ENCODE measurements at regions not wholly inside any gene's neighbourhood (a gene's known extent, or its start where the extent isn't known, plus 50 kb on each side); places are given as distances from the start of the nearest gene placed in this dataset.

DNA sequence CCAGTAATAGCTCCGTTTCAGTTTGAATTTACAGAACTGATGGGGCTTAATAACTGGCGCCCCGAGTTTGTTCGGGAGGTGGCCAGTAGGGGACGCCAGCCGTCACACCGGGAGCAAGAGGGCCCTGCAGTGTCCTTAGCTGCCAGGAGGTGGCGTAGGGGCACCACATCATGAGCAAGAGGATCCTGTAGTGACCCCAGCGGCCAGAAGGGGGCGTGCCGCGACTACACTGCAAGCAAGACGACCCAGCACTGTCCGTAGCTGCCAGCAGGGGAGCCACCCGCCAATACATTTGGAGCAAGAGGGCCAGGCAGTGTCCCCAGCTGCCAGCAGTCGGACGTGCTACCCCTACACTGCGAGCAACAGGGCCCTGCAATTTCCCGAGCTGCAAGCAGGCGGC, 663.7 kb upstream of the B3GAT1 start:
- DNase-seq: peak in 4 of 5 donors; percentile 44 to 66 (median 48)
- Histone ChIP-seq H3K27me3 (no peaks in the 10 kb centered on the region), H3K4me1 (ENCODE audit: insufficient read depth) (no peaks in the 10 kb centered on the region), H3K9me3 (no peaks in the 10 kb centered on the region), H3K4me3 (no peak overlapping the region), H3K27ac (no peak overlapping the region), H3K36me3 (no peaks in the 10 kb centered on the region)
- TF ChIP-seq, protein P1, sequence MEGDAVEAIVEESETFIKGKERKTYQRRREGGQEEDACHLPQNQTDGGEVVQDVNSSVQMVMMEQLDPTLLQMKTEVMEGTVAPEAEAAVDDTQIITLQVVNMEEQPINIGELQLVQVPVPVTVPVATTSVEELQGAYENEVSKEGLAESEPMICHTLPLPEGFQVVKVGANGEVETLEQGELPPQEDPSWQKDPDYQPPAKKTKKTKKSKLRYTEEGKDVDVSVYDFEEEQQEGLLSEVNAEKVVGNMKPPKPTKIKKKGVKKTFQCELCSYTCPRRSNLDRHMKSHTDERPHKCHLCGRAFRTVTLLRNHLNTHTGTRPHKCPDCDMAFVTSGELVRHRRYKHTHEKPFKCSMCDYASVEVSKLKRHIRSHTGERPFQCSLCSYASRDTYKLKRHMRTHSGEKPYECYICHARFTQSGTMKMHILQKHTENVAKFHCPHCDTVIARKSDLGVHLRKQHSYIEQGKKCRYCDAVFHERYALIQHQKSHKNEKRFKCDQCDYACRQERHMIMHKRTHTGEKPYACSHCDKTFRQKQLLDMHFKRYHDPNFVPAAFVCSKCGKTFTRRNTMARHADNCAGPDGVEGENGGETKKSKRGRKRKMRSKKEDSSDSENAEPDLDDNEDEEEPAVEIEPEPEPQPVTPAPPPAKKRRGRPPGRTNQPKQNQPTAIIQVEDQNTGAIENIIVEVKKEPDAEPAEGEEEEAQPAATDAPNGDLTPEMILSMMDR (IDR thresholded peaks at IDR 0.05): peak in 1 of 3 donors; percentile 17
- TF ChIP-seq EP300 (IDR thresholded peaks at IDR 0.05): no peak
- intact Hi-C loops (cut with DNase I): no loop called here
- 57 to 75% (median 71%) methylated on average over 16 to 20 of the region's 20 CpGs for WGBS, 3 donors

DNA sequence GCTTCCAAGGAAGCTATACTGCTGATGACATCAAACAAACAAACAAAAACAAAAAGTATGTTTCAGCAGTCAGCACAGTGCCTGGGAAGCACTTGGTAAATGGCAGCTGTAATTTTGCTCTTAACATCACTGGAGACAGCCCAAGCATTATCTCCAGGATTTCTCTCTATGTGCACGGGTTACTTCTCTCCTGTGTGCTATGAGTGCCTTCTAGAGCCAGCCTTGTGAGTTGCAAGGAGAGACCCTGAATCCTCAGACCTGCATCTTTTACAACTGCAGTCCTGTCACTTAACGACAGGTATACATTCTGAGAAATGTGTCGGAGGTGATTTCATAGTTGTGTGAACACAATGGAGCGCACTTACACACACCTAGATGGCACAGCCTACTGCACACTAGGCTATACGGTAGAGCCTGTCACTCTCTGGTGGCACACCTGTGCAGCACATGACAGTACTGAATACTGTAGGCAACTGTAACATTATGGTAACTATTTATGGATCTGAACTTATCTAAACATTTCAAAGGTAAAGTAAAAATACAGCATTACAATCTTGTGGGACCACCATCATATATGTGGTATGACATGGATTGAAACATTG, 662.5 kb upstream of the B3GAT1 start:
- Histone ChIP-seq H3K9me3 (no peaks in the 10 kb centered on the region), H3K27ac (no peak overlapping the region), H3K4me1 (ENCODE audit: insufficient read depth) (no peaks in the 10 kb centered on the region), H3K27me3 (no peaks in the 10 kb centered on the region), H3K36me3 (no peaks in the 10 kb centered on the region), H3K4me3 (no peak overlapping the region)
- intact Hi-C loops (cut with DNase I): no loop called here
- TF ChIP-seq POLR2A (IDR thresholded peaks at IDR 0.05) (no peak), EP300 (IDR thresholded peaks at IDR 0.05) (no peak)
- TF ChIP-seq, protein P1 (IDR thresholded peaks at IDR 0.05): no peak
- no peak for DNase-seq
- WGBS, 3 donors: 73 to 80% (median 76%) methylated on average over 5 of the region's 5 CpGs

DNA sequence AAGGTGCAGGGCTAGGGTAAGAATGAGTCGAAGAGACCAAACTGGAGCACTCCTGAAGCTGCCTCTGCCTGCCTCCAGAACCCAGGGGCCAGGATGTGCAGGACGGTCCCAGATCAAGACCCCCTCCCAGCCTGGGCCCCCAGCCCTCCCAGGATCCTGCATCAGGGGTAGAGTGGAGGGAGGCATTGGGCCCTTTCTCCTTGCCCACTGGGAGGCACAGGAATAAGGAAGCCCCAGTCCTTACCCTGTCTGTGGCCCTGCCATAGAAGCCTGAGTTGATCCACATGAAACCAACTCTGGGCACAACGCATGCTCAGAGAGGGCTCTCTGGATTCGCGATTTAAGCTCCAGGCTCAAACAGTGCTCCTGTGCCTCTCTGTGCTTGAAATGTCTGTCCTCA, 661.8 kb upstream of the B3GAT1 start:
- intact Hi-C loops (cut with DNase I): no loop called here
- no peaks in the 10 kb centered on the region for H3K36me3 ChIP-seq
- no peaks in the 10 kb centered on the region for H3K4me1 ChIP-seq (ENCODE audit: insufficient read depth)
- no peak overlapping the region for H3K4me3 ChIP-seq
- no peaks in the 10 kb centered on the region for H3K27me3 ChIP-seq
- TF ChIP-seq EP300 (IDR thresholded peaks at IDR 0.05) (no peak), POLR2A (IDR thresholded peaks at IDR 0.05) (no peak)
- TF ChIP-seq, protein P1 (IDR thresholded peaks at IDR 0.05): no peak
- WGBS, 3 donors: 77 to 95% (median 81%) methylated on average over 5 of the region's 5 CpGs
- DNase-seq: no peak
- no peak overlapping the region for H3K27ac ChIP-seq
- H3K9me3 ChIP-seq: no peaks in the 10 kb centered on the region

DNA sequence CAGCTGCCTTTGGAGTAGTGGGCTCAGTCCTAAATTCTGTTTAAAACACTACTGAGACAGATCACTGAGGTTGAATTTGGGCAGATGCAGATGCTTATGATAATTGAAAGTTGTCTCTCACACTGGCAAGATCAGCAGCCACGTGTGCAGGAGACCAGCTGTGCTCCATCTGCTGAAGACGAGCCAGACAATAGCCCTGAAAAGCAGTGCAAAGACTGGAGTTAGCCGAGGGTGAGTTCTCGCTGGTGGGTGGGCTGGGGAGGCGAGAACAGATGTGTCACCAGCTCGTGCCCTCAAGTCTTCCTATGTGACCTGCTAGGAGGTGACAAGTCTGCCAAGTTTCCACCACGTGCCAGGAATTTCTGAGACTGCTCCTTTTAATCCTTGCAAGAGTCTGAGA, 661.3 kb upstream of the B3GAT1 start:
- no peak for DNase-seq
- TF ChIP-seq EP300 (IDR thresholded peaks at IDR 0.05) (no peak), POLR2A (IDR thresholded peaks at IDR 0.05) (no peak)
- TF ChIP-seq, protein P1 (IDR thresholded peaks at IDR 0.05): no peak
- Histone ChIP-seq H3K4me3 (no peak overlapping the region), H3K27ac (no peak overlapping the region), H3K9me3 (no peaks in the 10 kb centered on the region), H3K27me3 (no peaks in the 10 kb centered on the region), H3K36me3 (no peaks in the 10 kb centered on the region), H3K4me1 (ENCODE audit: insufficient read depth) (no peaks in the 10 kb centered on the region)
- intact Hi-C loops (cut with DNase I): no loop called here
- WGBS, 3 donors: 39 to 62% (median 46%) methylated on average over 7 of the region's 7 CpGs
